ENCODE measurements at regions not wholly inside any gene's neighbourhood (a gene's known extent, or its start where the extent isn't known, plus 50 kb on each side); places are given as distances from the start of the nearest gene placed in this dataset.

GRCh38 chr5:51599587-51599986 lies 216.3 kb downstream of the ISL1 start:
- intact Hi-C loops (cut with DNase I), result no loop called here
- Histone ChIP-seq H3K4me1 (no peaks in the 10 kb centered on the region), H3K27ac (no peak overlapping the region), H3K27me3 (no peaks in the 10 kb centered on the region), H3K36me3 (no peaks in the 10 kb centered on the region), H3K4me3 (replicated peaks in 1 of 3) (no peak overlapping the region), H3K9me3 (no peaks in the 10 kb centered on the region)
- WGBS, 2 donors, result 24 to 30% methylated on average over 1 of the region's 1 CpG
- no peak for DNase-seq
- TF ChIP-seq, protein P1, sequence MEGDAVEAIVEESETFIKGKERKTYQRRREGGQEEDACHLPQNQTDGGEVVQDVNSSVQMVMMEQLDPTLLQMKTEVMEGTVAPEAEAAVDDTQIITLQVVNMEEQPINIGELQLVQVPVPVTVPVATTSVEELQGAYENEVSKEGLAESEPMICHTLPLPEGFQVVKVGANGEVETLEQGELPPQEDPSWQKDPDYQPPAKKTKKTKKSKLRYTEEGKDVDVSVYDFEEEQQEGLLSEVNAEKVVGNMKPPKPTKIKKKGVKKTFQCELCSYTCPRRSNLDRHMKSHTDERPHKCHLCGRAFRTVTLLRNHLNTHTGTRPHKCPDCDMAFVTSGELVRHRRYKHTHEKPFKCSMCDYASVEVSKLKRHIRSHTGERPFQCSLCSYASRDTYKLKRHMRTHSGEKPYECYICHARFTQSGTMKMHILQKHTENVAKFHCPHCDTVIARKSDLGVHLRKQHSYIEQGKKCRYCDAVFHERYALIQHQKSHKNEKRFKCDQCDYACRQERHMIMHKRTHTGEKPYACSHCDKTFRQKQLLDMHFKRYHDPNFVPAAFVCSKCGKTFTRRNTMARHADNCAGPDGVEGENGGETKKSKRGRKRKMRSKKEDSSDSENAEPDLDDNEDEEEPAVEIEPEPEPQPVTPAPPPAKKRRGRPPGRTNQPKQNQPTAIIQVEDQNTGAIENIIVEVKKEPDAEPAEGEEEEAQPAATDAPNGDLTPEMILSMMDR (IDR thresholded peaks at IDR 0.05), result no peak
- no peak for TF ChIP-seq POLR2A (IDR thresholded peaks at IDR 0.05)

DNA sequence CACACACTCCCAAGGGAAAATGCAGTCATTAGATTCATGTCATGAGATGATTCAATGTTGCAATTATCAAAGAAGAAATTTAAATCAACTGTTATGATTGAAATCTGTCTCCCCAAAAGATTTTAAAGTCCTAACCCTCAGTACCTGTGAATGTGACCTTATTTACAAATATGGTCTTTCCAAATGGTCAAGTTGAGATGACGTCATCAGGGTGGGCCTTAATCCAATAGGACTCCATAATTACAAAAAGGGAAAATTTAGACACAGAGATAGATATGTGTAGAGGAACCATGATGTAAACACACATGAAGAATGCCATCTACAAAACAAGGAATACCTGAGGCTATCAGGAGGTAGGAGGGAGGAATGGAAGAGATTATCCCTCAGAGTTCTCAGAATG lies 221.1 kb downstream of the ISL1 start:
- H3K27ac ChIP-seq, result no peak overlapping the region
- no peaks in the 10 kb centered on the region for H3K9me3 ChIP-seq
- no peak overlapping the region for H3K4me3 ChIP-seq (replicated peaks in 1 of 3)
- intact Hi-C loops (cut with DNase I), result no loop called here
- TF ChIP-seq, protein P1 (IDR thresholded peaks at IDR 0.05), result no peak
- TF ChIP-seq POLR2A (IDR thresholded peaks at IDR 0.05), result no peak
- DNase-seq, result no peak
- 31 to 90% methylated on average over 1 of the region's 1 CpG for WGBS, 2 donors
- H3K27me3 ChIP-seq, result no peaks in the 10 kb centered on the region
- H3K4me1 ChIP-seq, result no peaks in the 10 kb centered on the region
- H3K36me3 ChIP-seq, result no peaks in the 10 kb centered on the region

GRCh38 chr5:51606921-51607320 lies 223.7 kb downstream of the ISL1 start:
- Histone ChIP-seq H3K4me1 (no peaks in the 10 kb centered on the region), H3K27me3 (no peaks in the 10 kb centered on the region), H3K9me3 (no peaks in the 10 kb centered on the region), H3K27ac (no peak overlapping the region), H3K36me3 (no peaks in the 10 kb centered on the region), H3K4me3 (replicated peaks in 1 of 3) (no peak overlapping the region)
- 90 to 91% methylated on average over 5 of the region's 5 CpGs for WGBS, 2 donors
- intact Hi-C loops (cut with DNase I), result no loop called here
- DNase-seq, result no peak
- no peak for TF ChIP-seq POLR2A (IDR thresholded peaks at IDR 0.05)
- TF ChIP-seq, protein P1 (IDR thresholded peaks at IDR 0.05), result no peak

DNA sequence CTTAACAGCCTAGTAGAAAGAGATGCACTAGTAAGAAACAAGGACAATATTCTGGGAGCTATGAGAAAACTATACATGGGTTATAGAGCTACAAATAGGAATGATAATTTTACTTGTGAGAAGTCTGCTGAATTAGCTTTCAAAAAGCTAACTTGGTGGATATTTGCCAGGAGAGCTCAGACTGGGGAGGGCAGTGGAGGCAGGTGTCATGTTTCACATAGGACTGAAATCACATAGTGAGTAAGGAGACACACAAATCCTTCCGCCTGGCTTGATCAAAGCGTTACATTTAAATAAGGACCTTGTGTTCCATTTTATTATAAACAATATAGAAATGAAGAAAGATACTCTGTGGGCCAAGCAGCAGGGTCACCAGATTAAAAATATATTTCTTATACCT lies 235.0 kb downstream of the ISL1 start:
- Histone ChIP-seq H3K4me1 (no peaks in the 10 kb centered on the region), H3K36me3 (no peaks in the 10 kb centered on the region), H3K4me3 (replicated peaks in 1 of 3) (no peak overlapping the region), H3K27ac (no peak overlapping the region), H3K9me3 (no peaks in the 10 kb centered on the region), H3K27me3 (no peaks in the 10 kb centered on the region)
- peak; percentile 31 to 52 for DNase-seq
- TF ChIP-seq, protein P1 (IDR thresholded peaks at IDR 0.05), result no peak
- no peak for TF ChIP-seq POLR2A (IDR thresholded peaks at IDR 0.05)
- intact Hi-C loops (cut with DNase I), result no loop called here
- 47 to 56% methylated on average over 2 of the region's 2 CpGs for WGBS, 2 donors

- Histone ChIP-seq H3K4me1 (no peaks in the 10 kb centered on the region), H3K27ac (no peak overlapping the region), H3K27me3 (no peaks in the 10 kb centered on the region), H3K4me3 (replicated peaks in 1 of 3) (no peak overlapping the region), H3K36me3 (no peaks in the 10 kb centered on the region), H3K9me3 (no peaks in the 10 kb centered on the region)
- TF ChIP-seq, protein P1 (IDR thresholded peaks at IDR 0.05), result no peak
- TF ChIP-seq POLR2A (IDR thresholded peaks at IDR 0.05), result no peak
- intact Hi-C loops (cut with DNase I), result no loop called here
- DNase-seq, result no peak
- 38 to 60% methylated on average over 1 of the region's 1 CpG for WGBS, 2 donors
Measured at GRCh38 chr5:51621156-51621555, 237.9 kb downstream of the ISL1 start.
